Suprapubic skin (tissue), 4 donors: ENCODE measurements at regions not wholly inside any gene's neighbourhood (a gene's known extent, or its start where the extent isn't known, plus 50 kb on each side); places are given as distances from the start of the nearest gene placed in this dataset.

ENCODE experiments used
- EP300 ChIP-seq: sonication (generic); formaldehyde crosslinking; IDR thresholded peaks from one replicate; pipeline ENCODE4 v1.6.1; 2017; ENCODE audit warnings: antibody characterized with exemption
- POLR2A ChIP-seq, 2 donors: fragments of 450-650 bp; IDR thresholded peaks; one replicate each; pipeline ENCODE4 v1.6.1; 2017; ENCODE audit warnings: antibody characterized with exemption in 2 of 2, mild to moderate bottlenecking in 2 of 2, moderate library complexity in 2 of 2
- POLR2AphosphoS5 ChIP-seq, 3 donors: sonication (generic); formaldehyde crosslinking; IDR thresholded peaks; one replicate each; pipeline ENCODE4 v1.6.1; 2017; ENCODE audit warnings: antibody characterized with exemption in 3 of 3
- TF ChIP-seq, protein P1 (sequence below), 2 donors: fragments of 200-600 bp in 1 of 2; fragments of 450-650 bp in 1 of 2; sonication (generic) in 1 of 2; IDR thresholded peaks; one replicate each; pipeline ENCODE4 v1.5.1; 2016 to 2019; ENCODE audit warnings: antibody characterized with exemption in 2 of 2, mild to moderate bottlenecking in 1 of 2, moderate library complexity in 1 of 2

DNA sequence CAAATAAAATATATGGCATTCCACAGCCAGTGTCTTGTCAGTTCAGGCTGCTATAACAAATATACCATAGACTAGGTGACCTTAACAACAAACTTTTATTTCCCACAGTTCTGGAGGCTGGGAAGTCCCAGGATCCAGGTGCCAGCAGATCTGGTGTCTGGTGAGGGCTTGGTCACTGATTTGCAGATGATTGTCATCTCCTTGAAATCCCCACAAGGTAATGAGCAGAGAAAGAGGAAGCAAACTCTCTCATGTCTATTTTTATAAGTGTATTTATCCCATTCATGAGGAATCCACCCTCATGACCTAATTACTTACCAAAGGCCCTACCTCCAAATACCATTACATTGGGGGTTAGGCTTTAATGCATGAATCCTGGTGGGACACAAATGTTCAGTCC, 663.2 kb downstream of the TLR4 start:
- TF ChIP-seq, protein P1, sequence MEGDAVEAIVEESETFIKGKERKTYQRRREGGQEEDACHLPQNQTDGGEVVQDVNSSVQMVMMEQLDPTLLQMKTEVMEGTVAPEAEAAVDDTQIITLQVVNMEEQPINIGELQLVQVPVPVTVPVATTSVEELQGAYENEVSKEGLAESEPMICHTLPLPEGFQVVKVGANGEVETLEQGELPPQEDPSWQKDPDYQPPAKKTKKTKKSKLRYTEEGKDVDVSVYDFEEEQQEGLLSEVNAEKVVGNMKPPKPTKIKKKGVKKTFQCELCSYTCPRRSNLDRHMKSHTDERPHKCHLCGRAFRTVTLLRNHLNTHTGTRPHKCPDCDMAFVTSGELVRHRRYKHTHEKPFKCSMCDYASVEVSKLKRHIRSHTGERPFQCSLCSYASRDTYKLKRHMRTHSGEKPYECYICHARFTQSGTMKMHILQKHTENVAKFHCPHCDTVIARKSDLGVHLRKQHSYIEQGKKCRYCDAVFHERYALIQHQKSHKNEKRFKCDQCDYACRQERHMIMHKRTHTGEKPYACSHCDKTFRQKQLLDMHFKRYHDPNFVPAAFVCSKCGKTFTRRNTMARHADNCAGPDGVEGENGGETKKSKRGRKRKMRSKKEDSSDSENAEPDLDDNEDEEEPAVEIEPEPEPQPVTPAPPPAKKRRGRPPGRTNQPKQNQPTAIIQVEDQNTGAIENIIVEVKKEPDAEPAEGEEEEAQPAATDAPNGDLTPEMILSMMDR (IDR thresholded peaks at IDR 0.05) = no peak
- TF ChIP-seq POLR2AphosphoS5 (IDR thresholded peaks at IDR 0.05) (no peak), POLR2A (IDR thresholded peaks at IDR 0.05) (no peak), EP300 (no peak)
